ENCODE measurements at regions not wholly inside any gene's neighbourhood (a gene's known extent, or its start where the extent isn't known, plus 50 kb on each side); places are given as distances from the start of the nearest gene placed in this dataset.

GRCh38 chr11:121692236-121692635 lies 239.5 kb upstream of the SORL1-AS1 start:
- no peak for TF ChIP-seq CTCF (IDR thresholded peaks at IDR 0.05; ENCODE audit: low read depth, low read length)
- no peak for DNase-seq (ENCODE audit: extremely low read depth, low read depth)

GRCh38 chr11:121688860-121689614 lies 236.3 kb upstream of the SORL1-AS1 start:
- no peak for TF ChIP-seq CTCF (IDR thresholded peaks at IDR 0.05; ENCODE audit: low read depth, low read length)
- DNase-seq (ENCODE audit: extremely low read depth, low read depth) = no peak

- no peak for DNase-seq (ENCODE audit: extremely low read depth, low read depth)
- TF ChIP-seq CTCF (IDR thresholded peaks at IDR 0.05; ENCODE audit: low read depth, low read length) = no peak
Measured at GRCh38 chr11:121688055-121688491, 235.3 kb upstream of the SORL1-AS1 start.

GRCh38 chr11:121683791-121684190 lies 231.0 kb upstream of the SORL1-AS1 start:
- TF ChIP-seq CTCF (IDR thresholded peaks at IDR 0.05; ENCODE audit: low read depth, low read length) = no peak
- no peak for DNase-seq (ENCODE audit: extremely low read depth, low read depth)

Measured in AG09319 (cell line).